SK-N-SH (cell line): ENCODE measurements at regions not wholly inside any gene's neighbourhood (a gene's known extent, or its start where the extent isn't known, plus 50 kb on each side); places are given as distances from the start of the nearest gene placed in this dataset.

Experiments used
- CTCF ChIA-PET: fragments of 300-600, 350-600 bp; formaldehyde crosslinking; extraction: SDS; loops from one replicate; lab custom pipeline; 2021; lab: Yijun Ruan, JAX
- POLR2A ChIA-PET: fragments of 350-600 bp; sonication (Branson Sonifier 250); formaldehyde crosslinking; extraction: SDS; loops from one replicate; lab custom pipeline; 2020; ENCODE audit warnings: antibody characterized with exemption, inconsistent platforms; lab: Yijun Ruan, JAX
- DNase-seq: peaks from one replicate; pipeline ENCODE4 v3.0.0; 2012
- H2AFZ ChIP-seq: fragments of 200-600 bp; sonication (generic); 2 replicates; pipeline ENCODE4 v1.8.1; 2016; ENCODE audit warnings: antibody characterized with exemption, mild to moderate bottlenecking, low read depth
- H3F3A ChIP-seq: fragments of 200-600 bp; sonication (generic); replicated peaks from 2 replicates; pipeline ENCODE3; 2016; ENCODE audit warnings: antibody characterized with exemption, mild to moderate bottlenecking; ENCODE audit not compliant: insufficient read depth
- H3K27ac ChIP-seq, 2 experiments: fragments of 200-500 bp in 1 of 2; fragments of 200-600 bp in 1 of 2; sonication (Bioruptor generic) in 1 of 2; sonication (generic), shearing (Covaris generic) in 1 of 2; 2 replicates each; pipeline versions ENCODE4 v1.5.1 to v1.6.1; 2014 to 2016; ENCODE audit warnings: low read depth in 2 of 2, inconsistent platforms in 1 of 2, low read length in 1 of 2, mild to moderate bottlenecking in 1 of 2, mixed read lengths in 1 of 2
- H3K27me3 ChIP-seq: fragments of 200-600 bp; sonication (generic), shearing (Covaris generic); 2 replicates; pipeline ENCODE4 v1.6.1; 2016; ENCODE audit warnings: mixed run types; ENCODE audit not compliant: insufficient read depth
- H3K36me3 ChIP-seq, 2 experiments: fragments of 200-500 bp in 1 of 2; fragments of 200-600 bp in 1 of 2; sonication (Bioruptor generic) in 1 of 2; sonication (generic) in 1 of 2; replicated peaks in 1 of 2; 2 replicates each; pipeline versions ENCODE3 to v1.5.1; 2014 to 2016; ENCODE audit warnings: low read length in 1 of 2, mild to moderate bottlenecking in 1 of 2; ENCODE audit not compliant: insufficient read depth in 2 of 2, control insufficient read depth in 1 of 2
- H3K4me1 ChIP-seq, 2 experiments: fragments of 200-500 bp in 1 of 2; fragments of 200-600 bp in 1 of 2; sonication (Bioruptor generic) in 1 of 2; sonication (generic), shearing (Covaris generic) in 1 of 2; 2 replicates each; pipeline versions ENCODE4 v1.5.1 to v1.6.1; 2014 to 2016; ENCODE audit warnings: low read depth in 1 of 2, low read length in 1 of 2, mixed run types in 1 of 2; ENCODE audit not compliant: insufficient read depth in 2 of 2, control insufficient read depth in 1 of 2
- H3K4me2 ChIP-seq: fragments of 200-600 bp; sonication (generic), shearing (Covaris generic); 2 replicates; pipeline ENCODE4 v1.6.1; 2017; ENCODE audit warnings: mixed run types
- H3K4me3 ChIP-seq, 2 experiments: fragments of 200-500 bp in 1 of 2; fragments of 200-600 bp in 1 of 2; sonication (Bioruptor generic) in 1 of 2; sonication (generic), shearing (Covaris generic) in 1 of 2; 2 replicates each; pipeline versions ENCODE4 v1.5.1 to v1.8.1; 2014 to 2016; ENCODE audit warnings: low read depth in 2 of 2, inconsistent platforms in 1 of 2, low read length in 1 of 2, mild to moderate bottlenecking in 1 of 2, mixed read lengths in 1 of 2, moderate library complexity in 1 of 2
- H3K79me2 ChIP-seq: fragments of 200-600 bp; sonication (generic); 2 replicates; pipeline ENCODE4 v1.8.1; 2017; ENCODE audit warnings: mild to moderate bottlenecking; ENCODE audit not compliant: insufficient read depth
- H3K9ac ChIP-seq: fragments of 200-600 bp; sonication (generic); 2 replicates; pipeline ENCODE4 v1.6.1; 2017; ENCODE audit warnings: mixed run types
- H3K9me2 ChIP-seq: fragments of 200-600 bp; sonication (generic); 2 replicates; pipeline ENCODE4 v1.6.1; 2017; ENCODE audit warnings: mixed run types
- H3K9me3 ChIP-seq: fragments of 200-600 bp; sonication (generic); 2 replicates; pipeline ENCODE4 v1.6.1; 2017; ENCODE audit warnings: mixed run types, mild to moderate bottlenecking, moderate library complexity
- H4K20me1 ChIP-seq: fragments of 200-600 bp; sonication (generic); 2 replicates; pipeline ENCODE4 v1.6.1; 2017; ENCODE audit warnings: mild to moderate bottlenecking, mixed run types; ENCODE audit not compliant: insufficient read depth
- ELF1 ChIP-seq: IDR thresholded peaks from 2 replicates; pipeline ENCODE4 v1.4.0; 2012
- EP300 ChIP-seq, 2 experiments: IDR thresholded peaks; 2 replicates each; pipeline versions ENCODE4 v1.4.0 to v1.6.1; 2012; ENCODE audit warnings: borderline replicate concordance in 1 of 2, low read depth in 1 of 2, low read length in 1 of 2
- FOSL2 ChIP-seq: IDR thresholded peaks from 2 replicates; pipeline ENCODE4 v1.4.0; 2012; ENCODE audit warnings: low read depth, mild to moderate bottlenecking, moderate library complexity, borderline replicate concordance
- GATA2 ChIP-seq: sonication (generic); formaldehyde crosslinking; IDR thresholded peaks from 2 replicates; pipeline ENCODE4 v1.5.0; 2020; ENCODE audit warnings: mild to moderate bottlenecking, missing genetic modification reagents
- JUND ChIP-seq: IDR thresholded peaks from 2 replicates; pipeline ENCODE4 v1.4.0; 2012
- POLR2AphosphoS5 ChIP-seq: IDR thresholded peaks from 2 replicates; pipeline ENCODE4 v1.6.1; 2012; ENCODE audit warnings: low read depth, low read length
- RAD21 ChIP-seq: IDR thresholded peaks from 2 replicates; pipeline ENCODE4 v1.6.1; 2012; ENCODE audit warnings: mild to moderate bottlenecking, low read length
- RCOR1 ChIP-seq: fragments of 150-350 bp; IDR thresholded peaks from 2 replicates; pipeline ENCODE4 v1.6.1; 2017; ENCODE audit warnings: antibody characterized with exemption, low read length
- SIN3A ChIP-seq: IDR thresholded peaks from 2 replicates; pipeline ENCODE4 v1.6.1; 2012; ENCODE audit warnings: low read depth, mild to moderate bottlenecking, low read length, moderate library complexity, borderline replicate concordance
- TCF12 ChIP-seq: IDR thresholded peaks from 2 replicates; pipeline ENCODE4 v1.4.0; 2012
- TEAD4 ChIP-seq: IDR thresholded peaks from 2 replicates; pipeline ENCODE4 v1.4.0; 2012; ENCODE audit warnings: mild to moderate bottlenecking, borderline replicate concordance; ENCODE audit not compliant: insufficient read depth
- whole genome bisulfite sequencing: methylation state at CpG from one replicate; pipeline ENCODE4 v1.1.6; 2017; ENCODE audit warnings: low lambda C conversion rate; 5-methylcytosine and 5-hydroxymethylcytosine counted together
- TF ChIP-seq, protein P1 (sequence below): IDR thresholded peaks from 2 replicates; pipeline ENCODE4 v1.4.0; 2012; ENCODE audit warnings: low read depth, borderline replicate concordance
- TF ChIP-seq, protein P2 (sequence below): fragments of 150-350 bp; IDR thresholded peaks from 2 replicates; pipeline ENCODE4 v1.6.1; 2017; ENCODE audit warnings: antibody characterized with exemption, low read length, low read depth, borderline replicate concordance
- TF ChIP-seq, protein P3 (sequence below): fragments of 200-600 bp; sonication (generic); IDR thresholded peaks from 2 replicates; pipeline ENCODE4 v1.6.1; 2017; ENCODE audit warnings: antibody characterized with exemption, mild to moderate bottlenecking, moderate library complexity

DNA sequence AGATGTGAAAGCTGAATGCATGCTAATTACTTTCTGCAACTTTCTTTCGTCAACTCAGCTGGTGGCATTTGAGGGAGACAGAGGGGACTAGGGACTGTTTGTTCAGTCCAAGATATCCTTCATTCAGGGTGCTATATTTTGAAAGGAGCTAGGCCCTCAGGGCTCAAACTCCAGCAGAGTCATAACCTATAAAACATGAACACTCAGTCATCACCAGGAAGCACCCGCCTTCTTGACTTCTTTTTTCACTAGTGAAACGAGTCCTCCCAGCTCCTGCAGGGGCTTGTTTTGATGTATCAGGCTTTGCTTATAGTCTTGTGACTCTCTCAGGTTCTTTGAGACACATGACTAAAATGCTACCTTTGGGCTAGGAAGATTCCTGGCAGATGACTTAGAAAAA lies 230.6 kb downstream of the PCDH7 start:
- H3K79me2 ChIP-seq: no peaks in the 10 kb centered on the region
- H3K9me3 ChIP-seq: no peaks in the 10 kb centered on the region; the same call in 1 of the 2 replicates
- DNase-seq: no peak
- H3K4me3 ChIP-seq: no peak overlapping the region
- whole genome bisulfite sequencing: 61% methylated on average over 3 of the region's 3 CpGs
- H3K4me1 ChIP-seq: peaks cover 0 to 15% of the 10 kb centered on the region in 2 experiments; a peak in 2 of 4 replicates
- H3K27me3 ChIP-seq: no peaks in the 10 kb centered on the region
- ChIA-PET POLR2A (no interaction called here), CTCF (no interaction called here)
- H3K4me2 ChIP-seq: no peak overlapping the region
- H3F3A ChIP-seq: no peaks in the 10 kb centered on the region
- no peak for TF ChIP-seq SIN3A
- no peak overlapping the region for H3K9ac ChIP-seq
- H2AFZ ChIP-seq: no peak overlapping the region
- no peaks in the 10 kb centered on the region for H3K36me3 ChIP-seq
- no peaks in the 10 kb centered on the region for H4K20me1 ChIP-seq
- H3K27ac ChIP-seq: no peak overlapping the region
- H3K9me2 ChIP-seq: no peaks in the 10 kb centered on the region

DNA sequence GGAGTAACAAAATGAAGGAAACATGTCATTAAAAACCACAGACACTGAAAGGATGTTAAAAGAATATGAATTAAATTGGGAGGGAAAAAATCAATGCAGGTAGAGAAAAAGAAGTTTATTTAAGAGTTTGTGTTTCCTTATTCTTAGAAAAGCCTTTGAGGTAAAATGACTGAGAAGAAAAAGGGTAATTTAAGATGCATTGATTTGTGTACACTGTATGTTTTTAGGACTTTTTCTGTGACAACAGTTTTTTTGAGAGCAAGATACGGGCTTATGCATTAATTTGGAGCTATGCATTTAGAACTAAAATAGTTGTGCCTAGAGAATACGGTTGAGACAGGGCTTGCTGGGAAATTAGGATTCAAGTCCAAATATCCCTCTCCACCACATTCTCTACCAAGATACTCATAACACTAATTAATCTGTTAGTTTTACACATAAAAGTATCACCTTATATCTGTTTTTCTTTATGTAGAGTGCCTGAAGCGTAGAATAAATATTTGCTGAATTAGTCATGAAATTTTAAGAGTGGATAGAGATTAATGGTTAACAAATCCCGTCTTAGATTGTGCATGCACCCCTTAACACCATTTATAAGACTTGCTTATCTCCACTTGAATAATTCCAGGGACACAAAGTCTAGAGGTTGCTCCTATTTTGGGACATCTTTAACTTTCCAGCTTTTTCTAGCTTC lies 232.5 kb downstream of the PCDH7 start:
- H3K79me2 ChIP-seq: no peaks in the 10 kb centered on the region
- H4K20me1 ChIP-seq: no peaks in the 10 kb centered on the region
- ChIA-PET CTCF (no interaction called here), POLR2A (no interaction called here)
- no peak overlapping the region for H3K4me2 ChIP-seq
- no peak for DNase-seq
- H3K9ac ChIP-seq: no peak overlapping the region
- H3K9me3 ChIP-seq: no peaks in the 10 kb centered on the region; the same call in 1 of the 2 replicates
- WGBS: 60% methylated on average over 4 of the region's 4 CpGs
- no peaks in the 10 kb centered on the region for H3K9me2 ChIP-seq
- H3K27ac ChIP-seq: no peak overlapping the region
- H3K4me3 ChIP-seq: no peak overlapping the region
- H3K4me1 ChIP-seq: peaks cover 0 to 15% of the 10 kb centered on the region in 2 experiments; a peak in 2 of 4 replicates
- no peaks in the 10 kb centered on the region for H3F3A ChIP-seq
- no peak overlapping the region for H2AFZ ChIP-seq
- no peak for TF ChIP-seq GATA2
- TF ChIP-seq TCF12: no peak
- no peak for TF ChIP-seq EP300 (IDR thresholded peaks at IDR 0.05; ENCODE audit: borderline replicate concordance in 1 of 2, low read depth in 1 of 2, low read length in 1 of 2)
- no peak for TF ChIP-seq RCOR1
- no peak for TF ChIP-seq POLR2AphosphoS5
- TF ChIP-seq, protein P1, sequence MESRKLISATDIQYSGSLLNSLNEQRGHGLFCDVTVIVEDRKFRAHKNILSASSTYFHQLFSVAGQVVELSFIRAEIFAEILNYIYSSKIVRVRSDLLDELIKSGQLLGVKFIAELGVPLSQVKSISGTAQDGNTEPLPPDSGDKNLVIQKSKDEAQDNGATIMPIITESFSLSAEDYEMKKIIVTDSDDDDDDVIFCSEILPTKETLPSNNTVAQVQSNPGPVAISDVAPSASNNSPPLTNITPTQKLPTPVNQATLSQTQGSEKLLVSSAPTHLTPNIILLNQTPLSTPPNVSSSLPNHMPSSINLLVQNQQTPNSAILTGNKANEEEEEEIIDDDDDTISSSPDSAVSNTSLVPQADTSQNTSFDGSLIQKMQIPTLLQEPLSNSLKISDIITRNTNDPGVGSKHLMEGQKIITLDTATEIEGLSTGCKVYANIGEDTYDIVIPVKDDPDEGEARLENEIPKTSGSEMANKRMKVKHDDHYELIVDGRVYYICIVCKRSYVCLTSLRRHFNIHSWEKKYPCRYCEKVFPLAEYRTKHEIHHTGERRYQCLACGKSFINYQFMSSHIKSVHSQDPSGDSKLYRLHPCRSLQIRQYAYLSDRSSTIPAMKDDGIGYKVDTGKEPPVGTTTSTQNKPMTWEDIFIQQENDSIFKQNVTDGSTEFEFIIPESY: no peak
- no peak for TF ChIP-seq FOSL2
- no peak for TF ChIP-seq RAD21
- TF ChIP-seq, protein P2, sequence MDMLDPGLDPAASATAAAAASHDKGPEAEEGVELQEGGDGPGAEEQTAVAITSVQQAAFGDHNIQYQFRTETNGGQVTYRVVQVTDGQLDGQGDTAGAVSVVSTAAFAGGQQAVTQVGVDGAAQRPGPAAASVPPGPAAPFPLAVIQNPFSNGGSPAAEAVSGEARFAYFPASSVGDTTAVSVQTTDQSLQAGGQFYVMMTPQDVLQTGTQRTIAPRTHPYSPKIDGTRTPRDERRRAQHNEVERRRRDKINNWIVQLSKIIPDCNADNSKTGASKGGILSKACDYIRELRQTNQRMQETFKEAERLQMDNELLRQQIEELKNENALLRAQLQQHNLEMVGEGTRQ: no peak
- no peak for TF ChIP-seq JUND
- no peak for TF ChIP-seq TEAD4
- TF ChIP-seq ELF1: no peak
- TF ChIP-seq, protein P3, sequence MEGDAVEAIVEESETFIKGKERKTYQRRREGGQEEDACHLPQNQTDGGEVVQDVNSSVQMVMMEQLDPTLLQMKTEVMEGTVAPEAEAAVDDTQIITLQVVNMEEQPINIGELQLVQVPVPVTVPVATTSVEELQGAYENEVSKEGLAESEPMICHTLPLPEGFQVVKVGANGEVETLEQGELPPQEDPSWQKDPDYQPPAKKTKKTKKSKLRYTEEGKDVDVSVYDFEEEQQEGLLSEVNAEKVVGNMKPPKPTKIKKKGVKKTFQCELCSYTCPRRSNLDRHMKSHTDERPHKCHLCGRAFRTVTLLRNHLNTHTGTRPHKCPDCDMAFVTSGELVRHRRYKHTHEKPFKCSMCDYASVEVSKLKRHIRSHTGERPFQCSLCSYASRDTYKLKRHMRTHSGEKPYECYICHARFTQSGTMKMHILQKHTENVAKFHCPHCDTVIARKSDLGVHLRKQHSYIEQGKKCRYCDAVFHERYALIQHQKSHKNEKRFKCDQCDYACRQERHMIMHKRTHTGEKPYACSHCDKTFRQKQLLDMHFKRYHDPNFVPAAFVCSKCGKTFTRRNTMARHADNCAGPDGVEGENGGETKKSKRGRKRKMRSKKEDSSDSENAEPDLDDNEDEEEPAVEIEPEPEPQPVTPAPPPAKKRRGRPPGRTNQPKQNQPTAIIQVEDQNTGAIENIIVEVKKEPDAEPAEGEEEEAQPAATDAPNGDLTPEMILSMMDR: no peak
- no peaks in the 10 kb centered on the region for H3K27me3 ChIP-seq
- H3K36me3 ChIP-seq: no peaks in the 10 kb centered on the region
